ENCODE measurements at regions not wholly inside any gene's neighbourhood (a gene's known extent, or its start where the extent isn't known, plus 50 kb on each side); places are given as distances from the start of the nearest gene placed in this dataset.
"Not testable (repeated sequence)": the region's sequence is repeated elsewhere in the genome, so short reads cannot be mapped to it uniquely, and the experiment has no call there.

GRCh38 chr3:191135175-191135574, 63.9 kb upstream of the OSTN start:
- DNase-seq (ENCODE audit: extremely low read depth, low read depth): no peak
- no peak for TF ChIP-seq CTCF (IDR thresholded peaks at IDR 0.05; ENCODE audit: low read depth, low read length)

- DNase-seq (ENCODE audit: extremely low read depth, low read depth): no peak
- no peak for TF ChIP-seq CTCF (IDR thresholded peaks at IDR 0.05; ENCODE audit: low read depth, low read length)
These were observed 65.7 kb upstream of the OSTN start for GRCh38 chr3:191133359-191133758.

GRCh38 chr3:191131305-191131704, 67.7 kb upstream of the OSTN start:
- no peak for TF ChIP-seq CTCF (IDR thresholded peaks at IDR 0.05; ENCODE audit: low read depth, low read length)
- no peak for DNase-seq (ENCODE audit: extremely low read depth, low read depth)

- not testable (repeated sequence) for DNase-seq (ENCODE audit: extremely low read depth, low read depth)
These were observed 74.2 kb upstream of the OSTN start for GRCh38 chr3:191124891-191125290.

- DNase-seq (ENCODE audit: extremely low read depth, low read depth): no peak
- TF ChIP-seq CTCF (IDR thresholded peaks at IDR 0.05; ENCODE audit: low read depth, low read length): no peak
These were observed 75.1 kb upstream of the OSTN start for GRCh38 chr3:191123946-191124345.

GRCh38 chr3:191123231-191123630, 75.8 kb upstream of the OSTN start:
- no peak for TF ChIP-seq CTCF (IDR thresholded peaks at IDR 0.05; ENCODE audit: low read depth, low read length)
- no peak for DNase-seq (ENCODE audit: extremely low read depth, low read depth)

- DNase-seq (ENCODE audit: extremely low read depth, low read depth): no peak
- TF ChIP-seq CTCF (IDR thresholded peaks at IDR 0.05; ENCODE audit: low read depth, low read length): no peak
These were observed 78.4 kb upstream of the OSTN start for GRCh38 chr3:191120447-191121298.

Data from AG09319 (cell line).